ENCODE measurements at regions not wholly inside any gene's neighbourhood (a gene's known extent, or its start where the extent isn't known, plus 50 kb on each side); places are given as distances from the start of the nearest gene placed in this dataset.

DNA sequence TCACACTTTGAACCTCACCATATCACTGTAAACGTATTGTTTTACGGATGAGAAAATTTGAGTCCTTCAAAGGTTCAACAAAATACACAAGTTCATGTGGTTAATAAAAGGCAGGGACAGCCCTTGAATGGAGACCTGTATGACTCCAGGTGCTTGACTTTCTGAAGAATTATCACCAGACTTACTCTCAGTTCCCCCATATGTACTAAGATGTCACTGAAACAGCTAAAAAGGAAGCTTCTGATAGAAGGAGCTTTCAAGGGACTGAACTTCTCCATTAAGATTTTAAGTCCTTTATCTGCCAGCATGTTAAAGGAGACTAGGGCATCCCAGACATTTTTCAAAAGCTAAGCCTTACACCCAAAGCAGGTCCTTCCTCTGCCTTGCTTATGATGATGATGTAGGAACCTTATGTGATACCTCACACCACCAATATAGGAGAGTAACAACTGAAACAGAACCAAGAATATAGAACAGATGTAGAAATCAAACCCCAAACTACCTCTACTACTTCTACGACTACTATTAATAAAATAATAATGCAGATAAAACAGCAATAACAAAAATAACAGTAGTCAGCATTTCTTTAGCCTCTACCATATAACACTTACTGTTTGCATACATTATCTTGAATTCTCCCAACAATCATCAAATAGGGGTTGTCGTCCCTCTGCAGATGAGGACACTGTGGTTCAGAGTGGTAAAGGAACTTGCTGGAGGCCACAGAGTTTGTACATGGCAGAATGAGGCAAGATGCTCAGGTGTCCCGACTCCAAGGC is 273.9 kb downstream of the ELAVL2 start:
- no peak for DNase-seq

DNA sequence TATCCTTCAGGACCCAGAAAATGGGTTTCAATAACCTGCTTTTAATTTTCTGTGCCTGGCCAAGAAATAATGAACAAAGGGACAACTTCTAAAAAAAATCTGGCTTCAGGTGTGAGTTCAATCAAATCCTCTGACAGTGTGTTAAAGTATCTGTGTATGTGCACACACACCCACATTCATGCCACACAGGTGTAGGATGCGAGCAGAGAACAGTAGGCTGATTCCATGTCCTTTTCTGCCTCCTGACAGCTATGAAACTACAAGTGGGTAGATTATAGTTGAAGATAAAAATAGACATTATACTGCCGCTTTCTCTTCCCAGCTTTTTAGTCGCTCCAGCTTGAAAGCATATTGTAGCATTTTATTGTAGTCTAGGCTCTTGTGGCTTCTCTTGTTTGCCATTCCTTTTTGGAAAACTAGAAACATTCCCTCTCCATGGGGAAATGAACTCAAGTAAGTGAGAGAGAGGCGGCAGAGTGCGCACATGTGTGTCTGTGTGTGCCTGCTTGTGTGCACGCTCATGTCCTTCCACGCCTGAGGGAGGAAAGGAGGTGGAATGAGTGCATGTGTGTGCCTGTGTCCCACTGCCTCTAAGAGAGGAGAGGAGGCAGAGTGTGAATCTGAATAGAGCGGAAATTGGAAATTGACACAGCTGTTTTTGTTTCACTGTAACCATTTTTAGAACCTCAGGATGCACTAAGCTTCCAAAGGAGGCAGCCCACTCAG is 273.0 kb downstream of the ELAVL2 start:
- DNase-seq = no peak

DNA sequence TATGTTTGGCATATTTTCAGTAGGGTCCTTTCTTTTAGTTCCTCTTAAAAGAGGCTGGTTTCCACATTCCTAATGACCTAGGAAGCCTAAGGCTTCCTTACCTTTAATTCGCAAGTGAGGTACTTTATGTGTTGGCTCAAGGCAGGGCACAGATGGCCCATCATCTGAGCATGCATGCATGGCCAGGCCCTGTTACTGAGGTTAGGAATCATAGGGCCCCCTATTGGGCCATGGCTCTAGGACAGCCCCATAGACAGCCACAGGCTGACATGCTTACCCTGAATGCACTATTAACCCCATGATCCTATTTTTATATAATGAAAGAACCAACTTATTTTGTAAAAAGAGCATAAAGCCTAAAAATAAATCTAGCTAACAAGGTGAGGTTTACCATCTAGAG is 271.4 kb downstream of the ELAVL2 start:
- DNase-seq = no peak

DNA sequence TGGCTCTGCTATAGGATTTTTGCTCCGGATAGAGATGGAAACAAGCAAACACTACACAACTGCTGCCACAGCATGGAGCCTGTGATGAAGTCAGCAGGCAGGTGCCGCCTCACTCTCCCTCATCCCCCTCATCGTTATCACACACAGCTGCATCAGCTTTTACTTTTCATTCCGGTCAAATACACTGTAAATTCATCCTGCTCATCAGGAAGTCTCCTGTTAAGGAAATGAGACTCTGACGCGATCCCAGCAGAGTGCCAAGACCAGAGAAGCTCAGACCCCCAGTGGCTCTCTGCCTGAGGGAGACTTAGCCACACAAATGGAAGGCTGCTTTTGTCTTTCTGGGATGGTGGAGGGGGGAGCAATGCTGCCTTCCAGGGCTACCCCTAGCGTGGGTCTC is 270.2 kb downstream of the ELAVL2 start:
- DNase-seq = no peak

DNA sequence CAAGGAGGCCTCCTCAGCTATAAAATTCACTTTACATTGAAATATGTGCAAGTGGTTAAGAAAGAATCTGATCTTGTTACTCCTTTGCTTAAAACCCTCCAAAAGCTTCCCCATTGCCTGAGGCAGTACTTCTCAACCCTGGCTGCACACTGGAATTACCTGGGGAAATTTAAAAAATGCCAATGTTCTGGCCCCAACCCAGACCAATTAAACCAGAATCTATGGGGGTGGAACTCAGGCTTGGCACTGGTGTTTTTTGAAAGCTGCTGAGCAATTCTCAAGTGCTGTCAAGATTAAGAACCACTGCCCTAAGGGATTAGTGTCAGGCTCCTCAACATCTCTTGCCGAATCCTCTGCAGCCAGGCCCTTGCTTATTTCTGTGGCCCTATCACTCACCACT is 269.6 kb downstream of the ELAVL2 start:
- no peak for DNase-seq

DNA sequence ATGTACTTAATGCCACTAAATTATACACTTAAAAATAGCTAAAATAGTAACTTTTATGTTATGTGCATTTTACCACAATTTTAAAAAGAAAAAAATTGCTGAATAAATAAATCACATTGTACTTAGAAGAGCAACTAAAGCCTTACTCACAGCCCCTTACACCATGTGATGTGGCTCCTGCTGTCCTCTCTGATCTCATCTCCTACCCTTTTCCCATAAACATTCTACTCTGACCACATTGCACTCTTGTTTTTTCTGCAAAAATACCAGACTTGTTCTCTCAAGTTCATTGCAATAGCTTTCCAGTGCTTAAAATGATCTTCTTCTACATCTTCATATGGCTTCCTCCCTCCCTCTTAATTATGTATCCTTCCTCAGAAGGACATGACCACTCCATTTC is 268.4 kb downstream of the ELAVL2 start:
- no peak for DNase-seq

DNA sequence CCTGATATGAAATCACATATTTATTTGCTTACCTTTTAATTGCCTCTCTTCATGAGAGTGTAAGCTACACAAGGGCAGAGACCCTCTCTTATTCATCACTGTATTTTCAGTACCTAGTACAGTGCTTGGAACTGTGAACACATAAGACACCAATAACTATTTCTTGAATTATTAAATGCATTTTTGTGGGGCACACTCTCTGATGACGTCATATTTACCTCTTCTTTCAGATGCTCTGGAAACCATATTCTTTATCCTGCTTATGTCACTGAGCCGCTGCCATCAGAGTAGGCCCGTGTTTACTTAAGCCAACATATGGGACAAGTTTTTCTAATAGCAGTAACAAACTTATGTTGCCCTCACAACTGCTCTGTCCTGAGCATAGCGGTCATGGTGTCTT is 266.5 kb downstream of the ELAVL2 start:
- DNase-seq = no peak

DNA sequence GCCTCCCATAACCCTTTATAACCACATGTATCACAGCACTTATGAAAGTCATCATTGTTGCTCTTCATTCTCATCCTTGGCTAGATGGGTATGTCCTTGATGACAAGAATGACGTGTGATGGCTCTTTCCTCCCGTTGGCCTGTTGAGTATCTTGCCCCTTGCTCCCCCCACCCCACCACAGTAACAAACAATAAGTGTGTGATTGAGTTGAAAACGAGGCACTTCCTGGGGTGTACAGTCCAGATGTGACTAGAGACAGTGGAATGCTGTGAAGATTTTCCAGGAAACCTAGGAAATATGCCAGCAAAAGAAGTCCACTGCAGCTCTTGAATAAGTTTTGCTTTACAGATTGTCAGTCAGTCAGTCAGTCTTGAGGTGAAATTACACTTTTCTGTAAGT is 262.5 kb downstream of the ELAVL2 start:
- DNase-seq = no peak

DNA sequence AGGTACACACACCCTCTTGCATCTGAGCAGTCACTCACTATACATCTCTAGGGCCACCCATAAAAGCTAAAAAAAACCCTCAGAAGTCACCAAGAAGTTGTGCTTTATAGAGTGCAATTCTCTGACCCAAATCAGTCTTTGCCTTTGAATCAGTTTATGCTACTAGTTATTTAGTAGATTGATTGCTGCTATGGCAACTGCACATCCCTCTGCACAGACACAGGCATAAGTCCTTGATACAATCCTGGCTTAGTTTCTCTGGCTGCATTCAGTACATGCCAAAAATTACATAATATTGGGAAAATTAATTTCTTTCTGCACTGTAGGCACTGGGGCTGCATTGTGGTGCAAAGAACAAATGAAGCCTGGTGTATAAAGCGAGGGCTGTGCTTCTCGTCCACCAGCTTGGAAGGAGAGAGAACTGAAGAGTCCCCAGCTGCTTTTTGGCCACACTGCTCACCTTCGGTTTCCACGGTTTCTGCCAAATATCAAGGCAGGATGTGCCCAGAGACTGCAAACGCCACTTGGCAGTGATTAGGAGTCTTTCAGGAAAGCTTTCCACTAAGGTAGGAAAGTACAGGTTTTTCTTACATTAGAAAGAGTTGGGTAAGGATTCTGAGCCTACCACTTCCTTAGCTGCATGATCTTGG is 258.4 kb downstream of the ELAVL2 start:
- no peak for DNase-seq

DNA sequence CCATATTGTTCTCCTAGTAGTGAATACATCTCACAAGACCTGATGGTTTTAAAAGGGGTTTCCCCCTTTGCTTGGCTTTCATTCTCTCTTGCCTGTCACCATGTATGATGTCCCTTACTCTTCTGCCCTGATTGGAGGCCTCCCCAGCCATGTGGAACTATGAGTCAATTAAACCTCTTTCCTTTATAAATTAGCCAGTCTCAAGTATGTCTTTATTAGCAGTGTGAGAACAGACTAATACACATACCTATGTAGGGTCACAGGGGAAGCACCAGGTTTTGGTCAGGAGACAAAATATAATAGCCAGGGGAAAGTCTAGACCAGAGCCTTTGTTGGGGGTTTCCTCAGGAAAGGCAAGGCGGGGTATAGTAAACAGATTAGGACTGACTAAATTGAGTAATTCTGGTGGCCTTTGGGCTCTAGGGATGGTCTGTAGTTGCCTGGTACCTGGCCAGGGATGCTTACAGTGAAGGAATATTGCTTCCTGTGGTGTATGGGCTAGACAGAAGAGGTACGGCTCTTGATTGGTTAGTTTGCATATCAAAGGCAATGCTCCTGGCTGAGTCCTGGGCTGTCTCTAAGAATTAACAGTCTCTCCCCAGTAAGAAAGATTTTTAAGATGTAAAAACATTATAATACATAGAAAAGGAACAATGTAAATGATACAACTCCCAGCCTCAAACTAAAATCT is 254.5 kb downstream of the ELAVL2 start:
- no peak for DNase-seq

DNA sequence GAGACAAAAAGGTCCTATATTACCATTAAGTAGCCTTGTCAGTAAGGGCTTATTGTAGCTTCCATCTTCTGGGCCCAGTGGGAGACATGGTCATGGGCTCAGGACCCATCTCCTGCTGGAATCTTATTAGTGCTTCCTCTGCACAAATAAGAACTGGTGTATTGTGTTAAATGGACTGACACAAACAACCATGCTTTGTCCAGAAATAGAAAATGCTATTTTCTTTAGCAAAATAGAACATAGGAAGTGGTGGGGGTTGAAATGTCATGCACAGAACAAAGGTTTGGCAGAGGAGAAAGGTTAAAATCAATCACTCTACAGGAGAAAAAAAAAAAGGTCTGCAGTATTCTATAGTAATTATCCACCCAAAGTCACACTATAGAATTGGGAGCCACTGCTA is 252.2 kb downstream of the ELAVL2 start:
- DNase-seq = no peak

DNA sequence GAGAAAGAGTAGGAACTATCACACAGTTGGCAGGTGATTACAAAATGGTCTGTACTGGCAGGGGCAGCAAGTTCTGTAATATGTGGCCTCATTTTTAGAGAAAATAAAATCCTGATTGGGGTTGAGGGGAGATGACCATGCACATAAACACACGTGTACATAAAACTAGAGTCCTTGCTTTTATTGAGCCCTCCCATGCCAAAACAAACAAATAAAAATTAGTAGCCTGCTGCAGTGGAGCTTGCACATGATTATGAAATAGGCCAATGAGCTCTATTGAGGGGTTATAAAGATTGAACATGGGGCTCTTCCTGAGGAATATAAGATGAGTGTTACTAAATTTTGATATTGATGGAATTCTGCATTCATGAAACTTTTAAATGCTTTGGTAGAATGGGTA is 248.4 kb downstream of the ELAVL2 start:
- no peak for DNase-seq

DNA sequence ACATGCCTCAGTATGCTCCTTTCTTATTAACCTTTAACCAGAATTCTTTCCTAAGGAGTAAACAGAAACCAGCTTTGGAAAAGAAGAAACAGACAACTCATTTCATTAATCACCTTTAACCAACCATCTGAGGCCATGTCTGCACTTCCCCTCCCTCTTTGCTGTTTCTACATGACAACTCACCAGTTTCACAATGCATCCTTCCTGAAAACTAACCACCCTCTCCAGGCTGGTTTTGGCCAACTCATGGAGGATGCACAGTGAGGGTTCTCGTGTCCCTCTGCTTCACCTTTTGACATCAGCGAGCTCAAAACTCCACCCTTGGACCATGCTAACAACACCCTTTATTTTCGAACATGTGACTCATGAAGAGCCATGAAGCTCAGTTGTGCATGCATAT is 244.1 kb downstream of the ELAVL2 start:
- no peak for DNase-seq

DNA sequence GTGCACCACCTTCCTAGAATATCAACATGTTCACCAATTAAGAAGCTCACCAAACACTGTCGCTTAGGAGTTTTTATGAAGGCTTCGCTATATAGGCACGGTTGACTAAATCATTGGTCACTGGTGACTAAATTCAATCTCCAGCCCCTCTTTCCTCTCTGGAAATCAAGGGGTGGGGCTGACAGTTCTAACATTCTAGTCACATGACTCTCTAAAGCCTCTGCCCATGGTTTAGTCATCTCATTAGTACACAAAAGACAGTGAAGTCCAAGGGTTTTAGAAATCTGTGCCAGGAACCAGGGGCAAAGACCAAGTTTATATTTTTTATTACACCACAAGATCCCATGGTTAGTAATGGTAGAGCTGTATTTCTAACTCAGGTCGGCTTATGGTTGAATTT is 243.2 kb downstream of the ELAVL2 start:
- DNase-seq = no peak

DNA sequence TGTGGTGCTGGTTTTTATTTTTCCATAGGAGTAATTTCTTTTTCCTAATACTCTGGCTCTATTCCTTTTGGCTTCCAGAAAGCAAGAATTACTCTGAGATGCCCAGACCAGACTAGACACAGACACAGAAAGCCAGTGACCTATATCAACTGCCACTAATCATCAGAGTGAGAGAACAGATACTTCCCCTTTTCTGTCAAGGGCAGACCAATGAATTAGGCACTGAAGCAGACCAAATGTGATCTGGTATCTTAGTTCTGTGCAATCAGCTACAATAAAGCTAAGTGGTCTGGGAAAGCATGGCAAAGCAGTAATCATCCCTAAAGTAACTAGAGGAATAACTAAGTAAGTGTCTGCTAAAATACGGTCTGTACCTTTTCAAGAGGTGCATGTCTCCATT is 239.1 kb downstream of the ELAVL2 start:
- DNase-seq = no peak

DNA sequence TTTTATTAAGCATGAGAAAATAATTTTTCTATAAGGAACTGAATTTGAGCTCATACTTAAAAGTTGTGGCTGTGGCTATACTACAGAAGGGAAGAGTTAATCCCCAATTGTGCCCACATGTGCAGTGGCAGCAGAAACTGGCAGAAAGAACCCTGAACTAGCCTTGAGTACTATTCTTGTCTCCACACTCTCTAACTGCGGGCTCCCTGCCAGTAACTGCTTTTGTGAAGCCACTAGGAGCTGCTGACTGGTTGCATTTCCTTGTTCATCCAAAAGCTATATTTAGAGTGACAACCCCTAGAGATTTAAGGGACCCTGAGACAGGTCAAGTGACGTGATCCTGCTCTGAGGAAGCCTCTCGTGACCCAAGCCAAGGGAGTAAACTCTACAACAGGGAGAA is 238.6 kb downstream of the ELAVL2 start:
- DNase-seq = no peak

DNA sequence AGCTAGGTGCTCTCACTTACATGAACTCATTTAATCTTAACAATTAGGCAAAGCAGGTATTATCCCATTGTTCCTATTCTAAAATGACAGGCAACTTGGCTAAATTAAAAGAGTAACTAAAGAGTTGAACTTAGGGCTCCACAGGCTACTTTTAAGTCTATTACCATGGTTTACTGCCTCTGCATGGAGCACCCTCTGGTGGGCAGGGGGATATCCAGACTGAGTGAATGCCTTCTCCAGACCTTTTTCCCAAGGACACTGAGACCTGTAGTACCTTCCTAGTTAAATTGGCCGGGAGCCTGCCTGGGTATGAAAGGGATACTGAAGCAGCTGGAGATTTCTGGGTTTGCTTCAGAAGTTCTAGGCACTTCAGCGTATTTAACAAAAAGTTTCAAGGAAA is 238.1 kb downstream of the ELAVL2 start:
- DNase-seq = no peak

DNA sequence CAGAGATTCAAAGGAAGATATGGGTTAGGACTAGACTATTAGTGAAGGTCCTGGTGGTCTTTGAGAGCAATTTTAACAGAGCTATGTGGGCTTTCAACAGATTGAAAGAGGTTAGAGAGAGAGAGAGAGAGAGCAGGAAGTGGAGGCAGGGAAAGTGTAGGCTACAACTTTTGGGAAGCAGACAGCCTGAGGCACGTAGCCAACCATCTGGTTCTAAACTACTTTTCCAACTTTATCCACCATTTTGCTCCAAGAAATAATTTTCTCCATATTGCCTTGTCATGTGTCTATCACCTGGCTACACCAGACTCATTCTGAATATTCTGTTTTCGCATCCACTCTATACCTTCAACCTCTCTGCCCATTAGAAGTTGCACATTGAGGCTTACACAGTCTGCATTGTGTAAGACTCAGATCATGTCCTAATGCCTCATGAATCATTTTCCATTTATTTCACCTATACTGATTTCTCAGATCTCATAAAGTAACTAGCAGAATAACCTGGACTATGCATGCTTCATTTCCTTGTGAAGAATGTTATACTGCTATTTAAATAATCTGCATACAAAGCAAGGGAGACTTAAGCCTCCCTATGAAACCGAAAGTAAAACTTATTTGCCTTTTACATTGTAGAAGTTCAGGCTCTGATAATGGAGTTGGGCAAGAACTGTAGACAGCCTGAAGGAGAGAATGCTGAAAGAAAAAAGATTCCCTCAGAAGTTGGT is 235.6 kb downstream of the ELAVL2 start:
- no peak for DNase-seq

DNA sequence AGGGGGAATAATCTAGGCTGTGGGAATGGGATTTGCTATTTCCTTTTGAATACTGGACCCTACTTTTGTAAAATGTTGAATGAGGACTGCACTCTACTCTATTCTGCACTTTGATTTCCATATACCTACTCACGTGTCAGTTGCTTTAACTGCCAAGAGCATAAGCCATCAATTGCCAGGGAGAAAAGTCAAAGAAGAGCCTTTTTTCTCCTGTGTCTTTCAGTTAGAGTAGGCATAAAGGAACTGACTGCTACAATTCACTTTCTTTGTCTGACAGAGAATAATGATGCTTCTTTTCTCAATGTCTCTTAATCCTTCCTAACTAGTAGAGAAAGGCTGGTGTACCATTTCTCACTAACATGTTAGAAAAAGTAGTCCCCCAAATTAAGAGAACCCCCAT is 231.6 kb downstream of the ELAVL2 start:
- DNase-seq = no peak

DNA sequence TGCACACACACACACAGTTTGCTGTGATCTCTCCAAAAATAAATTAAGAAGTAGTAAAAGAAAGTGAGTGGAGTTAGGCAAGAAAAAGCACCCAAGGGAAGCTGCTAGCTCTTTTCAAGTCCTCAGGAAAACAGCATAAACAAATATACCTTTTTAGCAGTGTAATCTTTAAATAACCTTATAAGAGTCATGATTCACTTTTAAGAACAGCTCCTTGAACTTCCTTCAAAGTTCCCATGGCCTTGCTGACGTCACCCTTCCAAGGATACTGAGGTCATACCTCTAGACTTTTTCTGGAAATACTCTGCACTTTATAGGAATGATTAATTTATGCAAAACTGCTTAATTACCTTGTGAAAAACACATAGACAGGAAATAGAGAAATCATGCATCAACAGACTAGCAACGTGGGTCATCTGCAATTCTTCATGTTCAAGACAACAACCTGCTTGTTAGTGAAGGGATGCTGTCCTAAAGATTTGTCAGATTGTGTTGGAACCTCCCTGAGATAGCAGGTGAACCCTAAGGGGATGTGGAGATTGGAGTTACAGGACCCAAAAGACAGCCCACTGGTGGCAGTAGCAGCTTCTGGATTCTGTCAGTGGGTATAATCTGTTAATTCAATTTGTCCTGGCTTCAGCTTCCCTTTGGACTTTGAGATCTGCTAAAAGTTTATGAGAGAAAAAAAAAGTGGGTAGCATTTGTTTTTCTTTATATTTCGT is 229.0 kb downstream of the ELAVL2 start:
- no peak for DNase-seq

DNA sequence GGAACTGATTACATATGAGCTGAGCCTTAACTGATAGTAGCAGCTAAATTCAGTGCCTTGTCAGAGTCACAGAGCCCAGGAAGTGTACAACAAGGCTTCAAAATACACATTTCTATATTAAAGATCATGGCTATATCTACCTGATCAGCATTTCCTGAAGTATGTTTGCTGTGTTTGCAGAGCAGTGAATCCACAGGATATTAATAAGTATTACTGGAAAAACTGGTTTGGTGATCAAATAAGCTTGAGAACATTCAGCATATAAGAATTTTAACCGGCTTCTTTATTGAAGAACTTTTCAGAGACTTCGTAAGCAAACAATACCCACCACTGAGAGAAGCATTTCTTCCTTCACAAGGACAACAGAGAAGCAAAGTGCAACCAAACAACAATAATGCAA is 227.0 kb downstream of the ELAVL2 start:
- no peak for DNase-seq

DNA sequence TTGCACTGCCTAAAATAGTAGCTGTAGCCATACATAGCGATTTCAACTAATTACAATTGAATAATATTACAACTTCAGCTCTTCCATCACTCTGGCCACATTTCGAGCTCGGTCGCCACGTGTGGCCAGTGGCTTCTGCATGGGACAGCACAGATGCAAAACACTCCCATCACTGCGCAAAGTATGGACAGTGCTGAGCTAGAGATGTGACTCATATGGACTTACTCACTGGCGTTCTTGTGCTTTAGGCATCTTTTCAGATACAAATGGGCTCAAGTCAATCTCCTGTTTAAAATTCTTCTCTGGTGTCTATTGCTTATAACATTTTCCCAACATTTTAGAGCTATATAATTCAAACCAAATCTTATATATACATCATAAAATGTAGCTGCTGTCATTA is 222.7 kb downstream of the ELAVL2 start:
- no peak for DNase-seq
